ENCODE measurements at regions not wholly inside any gene's neighbourhood (a gene's known extent, or its start where the extent isn't known, plus 50 kb on each side); places are given as distances from the start of the nearest gene placed in this dataset.
"Not testable (repeated sequence)": the region's sequence is repeated elsewhere in the genome, so short reads cannot be mapped to it uniquely, and the experiment has no call there.

- no peak for DNase-seq
Observed at GRCh38 chrX:39222346-39223113, 421.3 kb downstream of the MID1IP1 start.

- DNase-seq, result no peak
Observed at GRCh38 chrX:39226251-39226650, 425.0 kb downstream of the MID1IP1 start.

GRCh38 chrX:39227371-39227770 lies 426.1 kb downstream of the MID1IP1 start:
- DNase-seq, result no peak

- DNase-seq, result no peak
Observed at GRCh38 chrX:39238006-39238405, 436.7 kb downstream of the MID1IP1 start.

GRCh38 chrX:39242187-39242586 lies 440.9 kb downstream of the MID1IP1 start:
- DNase-seq, result no peak

- DNase-seq, result no peak
Observed at GRCh38 chrX:39244147-39244546, 442.9 kb downstream of the MID1IP1 start.

- no peak for DNase-seq
Observed at GRCh38 chrX:39245024-39245423, 443.8 kb downstream of the MID1IP1 start.

GRCh38 chrX:39247536-39247935 lies 446.3 kb downstream of the MID1IP1 start:
- no peak for DNase-seq

- DNase-seq, result no peak
Observed at GRCh38 chrX:39248330-39248729, 447.1 kb downstream of the MID1IP1 start.

- DNase-seq, result no peak
Observed at GRCh38 chrX:39249999-39250398, 448.7 kb downstream of the MID1IP1 start.

- no peak for DNase-seq
Observed at GRCh38 chrX:39251995-39252394, 450.7 kb downstream of the MID1IP1 start.

GRCh38 chrX:39253551-39253950 lies 452.3 kb downstream of the MID1IP1 start:
- no peak for DNase-seq

GRCh38 chrX:39258331-39258730 lies 457.1 kb downstream of the MID1IP1 start:
- DNase-seq, result no peak

GRCh38 chrX:39260965-39261364 lies 459.7 kb downstream of the MID1IP1 start:
- DNase-seq, result no peak

GRCh38 chrX:39261446-39262147 lies 460.3 kb downstream of the MID1IP1 start:
- no peak for DNase-seq

- no peak for DNase-seq
Observed at GRCh38 chrX:39262641-39263040, 461.4 kb downstream of the MID1IP1 start.

- DNase-seq, result no peak
Observed at GRCh38 chrX:39264023-39264422, 462.8 kb downstream of the MID1IP1 start.

GRCh38 chrX:39267176-39267575 lies 465.9 kb downstream of the MID1IP1 start:
- DNase-seq, result no peak

- DNase-seq, result no peak
Observed at GRCh38 chrX:39268207-39268606, 466.9 kb downstream of the MID1IP1 start.

- DNase-seq, result no peak
Observed at GRCh38 chrX:39275500-39276068, 474.3 kb downstream of the MID1IP1 start.

GRCh38 chrX:39277685-39278390 lies 476.6 kb downstream of the MID1IP1 start:
- DNase-seq, result not testable (repeated sequence)

GRCh38 chrX:39283239-39283638 lies 482.0 kb downstream of the MID1IP1 start:
- no peak for DNase-seq

All from right lung (tissue), 2 donors.